MG63 (cell line): ENCODE measurements at regions not wholly inside any gene's neighbourhood (a gene's known extent, or its start where the extent isn't known, plus 50 kb on each side); places are given as distances from the start of the nearest gene placed in this dataset.
"Not testable (repeated sequence)": the region's sequence is repeated elsewhere in the genome, so short reads cannot be mapped to it uniquely, and the experiment has no call there.

ENCODE experiments used
- DNase-seq: peaks from one replicate; pipeline ENCODE4 v3.0.0-alpha.2; 2020
- H3K27me3 ChIP-seq: fragments of 250-450 bp; sonication (Bioruptor Pico); 2 replicates; pipeline ENCODE4 v1.5.1; 2020; ENCODE audit warnings: mild to moderate bottlenecking, moderate library complexity
- H3K36me3 ChIP-seq: fragments of 250-450 bp; sonication (Bioruptor Pico); 2 replicates; pipeline ENCODE4 v1.5.1; 2020; ENCODE audit warnings: mild to moderate bottlenecking, moderate library complexity
- H3K4me3 ChIP-seq: fragments of 250-450 bp; sonication (Bioruptor Pico); 2 replicates; pipeline ENCODE4 v1.5.1; 2020; ENCODE audit warnings: mild to moderate bottlenecking, moderate library complexity
- H3K9me3 ChIP-seq: fragments of 250-450 bp; sonication (Bioruptor Pico); 2 replicates; pipeline ENCODE4 v1.5.1; 2020; ENCODE audit warnings: mild to moderate bottlenecking, moderate library complexity

- H3K9me3 ChIP-seq, H3K27me3 ChIP-seq, DNase-seq, H3K36me3 ChIP-seq, H3K4me3 ChIP-seq: not testable (repeated sequence)
Observed at GRCh38 chr13:86253497-86253896, 454.3 kb upstream of the SLITRK6 start.

- H3K9me3 ChIP-seq, H3K4me3 ChIP-seq, H3K36me3 ChIP-seq, DNase-seq, H3K27me3 ChIP-seq: not testable (repeated sequence)
Observed at GRCh38 chr13:86255820-86256219, 456.6 kb upstream of the SLITRK6 start.

GRCh38 chr13:86269511-86269910 lies 470.3 kb upstream of the SLITRK6 start:
- DNase-seq, result no peak
- no peaks in the 10 kb centered on the region for H3K36me3 ChIP-seq
- H3K9me3 ChIP-seq, result no peaks in the 10 kb centered on the region
- H3K27me3 ChIP-seq, result no peaks in the 10 kb centered on the region
- no peak overlapping the region for H3K4me3 ChIP-seq

- no peak for DNase-seq
- Histone ChIP-seq H3K36me3 (no peaks in the 10 kb centered on the region), H3K9me3 (no peaks in the 10 kb centered on the region), H3K4me3 (no peak overlapping the region), H3K27me3 (no peaks in the 10 kb centered on the region)
Observed at GRCh38 chr13:86282442-86282841, 483.2 kb upstream of the SLITRK6 start.

GRCh38 chr13:86283031-86283430 lies 483.8 kb upstream of the SLITRK6 start:
- no peak for DNase-seq
- H3K9me3 ChIP-seq, result no peaks in the 10 kb centered on the region
- no peak overlapping the region for H3K4me3 ChIP-seq
- H3K27me3 ChIP-seq, result no peaks in the 10 kb centered on the region
- H3K36me3 ChIP-seq, result no peaks in the 10 kb centered on the region

GRCh38 chr13:86298725-86299124 lies 499.5 kb upstream of the SLITRK6 start:
- H3K4me3 ChIP-seq, result no peak overlapping the region
- no peaks in the 10 kb centered on the region for H3K27me3 ChIP-seq
- no peaks in the 10 kb centered on the region for H3K36me3 ChIP-seq
- no peaks in the 10 kb centered on the region for H3K9me3 ChIP-seq
- DNase-seq, result no peak

GRCh38 chr13:86299128-86299527 lies 499.9 kb upstream of the SLITRK6 start:
- H3K9me3 ChIP-seq, result no peaks in the 10 kb centered on the region
- no peaks in the 10 kb centered on the region for H3K27me3 ChIP-seq
- no peak overlapping the region for H3K4me3 ChIP-seq
- DNase-seq, result no peak
- H3K36me3 ChIP-seq, result no peaks in the 10 kb centered on the region

GRCh38 chr13:86309881-86310280 lies 510.7 kb upstream of the SLITRK6 start:
- DNase-seq, result no peak
- no peaks in the 10 kb centered on the region for H3K9me3 ChIP-seq
- no peaks in the 10 kb centered on the region for H3K36me3 ChIP-seq
- no peak overlapping the region for H3K4me3 ChIP-seq
- H3K27me3 ChIP-seq, result no peaks in the 10 kb centered on the region

GRCh38 chr13:86313421-86313820 lies 514.2 kb upstream of the SLITRK6 start:
- H3K9me3 ChIP-seq, result no peaks in the 10 kb centered on the region
- no peaks in the 10 kb centered on the region for H3K36me3 ChIP-seq
- H3K27me3 ChIP-seq, result no peaks in the 10 kb centered on the region
- no peak for DNase-seq
- no peak overlapping the region for H3K4me3 ChIP-seq

- Histone ChIP-seq H3K4me3 (no peak overlapping the region), H3K9me3 (no peaks in the 10 kb centered on the region), H3K36me3 (no peaks in the 10 kb centered on the region), H3K27me3 (no peaks in the 10 kb centered on the region)
- DNase-seq, result no peak
Observed at GRCh38 chr13:86318450-86318849, 519.2 kb upstream of the SLITRK6 start.

- no peak overlapping the region for H3K4me3 ChIP-seq
- H3K36me3 ChIP-seq, result no peaks in the 10 kb centered on the region
- H3K27me3 ChIP-seq, result no peaks in the 10 kb centered on the region
- no peaks in the 10 kb centered on the region for H3K9me3 ChIP-seq
- DNase-seq, result no peak
Observed at GRCh38 chr13:86324191-86324590, 525.0 kb upstream of the SLITRK6 start.

GRCh38 chr13:86355301-86355700 lies 556.1 kb upstream of the SLITRK6 start:
- H3K9me3 ChIP-seq, result no peaks in the 10 kb centered on the region
- DNase-seq, result no peak
- no peaks in the 10 kb centered on the region for H3K36me3 ChIP-seq
- H3K4me3 ChIP-seq, result no peak overlapping the region
- H3K27me3 ChIP-seq, result no peaks in the 10 kb centered on the region

GRCh38 chr13:86357106-86357505 lies 557.9 kb upstream of the SLITRK6 start:
- H3K27me3 ChIP-seq, result no peaks in the 10 kb centered on the region
- DNase-seq, result no peak
- H3K36me3 ChIP-seq, result no peaks in the 10 kb centered on the region
- H3K9me3 ChIP-seq, result no peaks in the 10 kb centered on the region
- H3K4me3 ChIP-seq, result no peak overlapping the region

- not testable (repeated sequence) for H3K4me3 ChIP-seq
Observed at GRCh38 chr13:86363749-86364148, 564.5 kb upstream of the SLITRK6 start.

GRCh38 chr13:86368924-86369323 lies 569.7 kb upstream of the SLITRK6 start:
- Histone ChIP-seq H3K4me3 (no peak overlapping the region), H3K27me3 (no peaks in the 10 kb centered on the region), H3K9me3 (no peaks in the 10 kb centered on the region), H3K36me3 (no peaks in the 10 kb centered on the region)
- no peak for DNase-seq

More at GRCh38 chr13:86363749-86364148, 564.5 kb upstream of the SLITRK6 start:
- DNase-seq, H3K9me3 ChIP-seq, H3K27me3 ChIP-seq, H3K36me3 ChIP-seq: not testable (repeated sequence)

GRCh38 chr13:86377451-86377850 lies 578.2 kb upstream of the SLITRK6 start:
- H3K27me3 ChIP-seq, result no peaks in the 10 kb centered on the region
- no peak overlapping the region for H3K4me3 ChIP-seq
- no peaks in the 10 kb centered on the region for H3K36me3 ChIP-seq
- DNase-seq, result no peak
- no peaks in the 10 kb centered on the region for H3K9me3 ChIP-seq

- no peaks in the 10 kb centered on the region for H3K36me3 ChIP-seq
- no peak overlapping the region for H3K4me3 ChIP-seq
- no peak for DNase-seq
- H3K27me3 ChIP-seq, result no peaks in the 10 kb centered on the region
- no peaks in the 10 kb centered on the region for H3K9me3 ChIP-seq
Observed at GRCh38 chr13:86378628-86379027, 579.4 kb upstream of the SLITRK6 start.

- H3K4me3 ChIP-seq, result no peak overlapping the region
- no peak for DNase-seq
- no peaks in the 10 kb centered on the region for H3K27me3 ChIP-seq
- no peaks in the 10 kb centered on the region for H3K36me3 ChIP-seq
- H3K9me3 ChIP-seq, result no peaks in the 10 kb centered on the region
Observed at GRCh38 chr13:86383151-86383550, 583.9 kb upstream of the SLITRK6 start.

- H3K4me3 ChIP-seq, result no peak overlapping the region
- H3K9me3 ChIP-seq, result no peaks in the 10 kb centered on the region
Observed at GRCh38 chr13:86383561-86383960, 584.3 kb upstream of the SLITRK6 start.

More at GRCh38 chr13:86383561-86383960, 584.3 kb upstream of the SLITRK6 start:
- H3K27me3 ChIP-seq, result no peaks in the 10 kb centered on the region
- no peak for DNase-seq
- H3K36me3 ChIP-seq, result no peaks in the 10 kb centered on the region
